RKO (cell line): ENCODE measurements at regions not wholly inside any gene's neighbourhood (a gene's known extent, or its start where the extent isn't known, plus 50 kb on each side); places are given as distances from the start of the nearest gene placed in this dataset.

Experiments used
- DNase-seq: peaks from one replicate; pipeline ENCODE4 v3.0.0-alpha.2; 2016; ENCODE audit warnings: low spot score

DNA sequence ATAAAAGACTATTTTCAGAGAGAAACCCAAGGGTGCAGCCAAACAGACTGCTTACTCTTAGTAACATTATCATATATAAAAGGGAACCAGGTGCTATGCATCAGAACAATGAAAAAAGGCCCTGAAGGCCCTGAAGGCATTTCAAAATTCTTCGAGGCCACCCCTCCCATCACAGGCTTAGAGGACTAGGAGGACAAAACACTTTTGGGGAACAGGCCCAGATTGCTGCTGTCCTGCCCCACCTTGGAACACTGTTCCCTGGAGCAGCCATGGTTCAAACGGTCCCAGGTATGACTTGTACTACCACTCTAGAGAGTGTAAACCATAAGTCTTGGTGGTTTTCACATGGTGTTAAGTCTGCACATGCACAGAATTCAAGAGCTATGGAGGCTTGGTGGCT lies 2183.1 kb upstream of the CELF4 start:
- DNase-seq = no peak

DNA sequence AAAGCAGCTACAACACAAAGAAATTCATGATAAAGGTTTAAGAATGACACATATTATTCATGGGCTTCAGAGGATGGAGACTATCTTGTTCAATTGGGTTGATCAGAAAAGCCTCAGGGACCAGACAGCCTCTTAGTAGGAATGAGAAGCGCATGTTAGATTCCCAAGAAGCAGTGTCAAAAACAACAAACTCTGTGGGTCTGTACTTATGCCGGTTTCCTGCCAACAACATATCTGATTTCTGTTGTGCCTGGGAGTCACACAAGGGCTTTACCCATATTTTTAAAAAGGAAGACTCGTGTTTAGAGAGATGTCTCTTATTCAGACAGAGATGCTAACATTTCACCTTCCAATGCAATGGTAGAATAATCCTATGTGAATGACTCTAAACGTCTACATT lies 2180.6 kb upstream of the CELF4 start:
- no peak for DNase-seq

DNA sequence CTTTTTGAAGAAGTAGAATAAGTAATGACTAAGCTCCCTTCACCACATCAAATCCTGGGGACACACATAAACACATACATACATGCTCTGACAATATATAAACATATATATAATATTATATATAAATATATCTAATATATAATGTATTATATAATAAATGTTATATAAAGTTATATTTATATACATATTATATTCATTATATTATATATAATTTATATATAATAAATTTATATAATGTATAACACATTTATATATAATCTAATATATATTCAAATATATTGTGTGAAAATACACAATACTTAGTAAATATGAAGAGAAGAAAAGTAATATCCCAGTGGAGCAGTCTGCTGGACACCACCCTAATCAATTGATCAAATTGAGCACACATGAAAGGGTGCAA lies 2177.9 kb upstream of the CELF4 start:
- DNase-seq = no peak

GRCh38 chr18:39741755-39742466 lies 2176.3 kb upstream of the CELF4 start:
- DNase-seq = no peak

DNA sequence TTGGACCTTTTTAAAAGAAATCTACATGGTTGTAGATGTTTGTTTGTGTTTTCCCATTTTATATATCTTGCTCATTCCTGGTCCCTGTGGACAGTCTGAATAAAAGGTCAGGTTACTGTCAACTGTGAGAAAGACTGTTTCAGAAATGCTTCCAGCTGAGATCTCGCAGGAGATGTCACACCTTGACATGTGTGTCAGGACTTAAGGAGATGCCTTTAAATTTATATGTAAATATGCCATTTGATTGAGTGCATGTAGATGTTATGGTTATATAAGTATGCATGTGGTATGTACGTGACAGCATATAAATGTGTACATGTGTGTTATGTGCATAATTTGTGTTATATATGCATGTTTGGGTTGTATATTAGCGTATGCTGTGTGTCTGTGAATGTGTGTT lies 2172.3 kb upstream of the CELF4 start:
- DNase-seq = no peak

DNA sequence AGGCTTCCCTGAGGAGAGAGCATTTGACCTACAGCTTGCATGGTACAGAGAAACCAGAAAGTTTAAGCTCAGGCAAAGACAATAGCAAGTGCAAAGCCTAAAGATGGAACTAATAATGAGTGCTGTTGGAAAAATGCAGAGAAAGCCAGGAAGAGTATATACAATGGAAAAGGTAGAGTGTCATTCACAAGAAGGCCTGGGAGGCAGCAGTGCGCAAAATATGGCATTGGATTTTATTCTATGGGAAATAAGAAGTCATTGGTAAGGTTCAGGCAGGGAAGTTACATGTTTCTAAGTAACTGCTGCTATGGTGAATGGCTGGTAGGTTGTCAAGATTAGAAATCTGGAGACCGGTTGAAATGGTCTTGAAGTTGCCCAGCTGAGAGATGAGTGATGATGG lies 2167.3 kb upstream of the CELF4 start:
- DNase-seq = peak; percentile 19

DNA sequence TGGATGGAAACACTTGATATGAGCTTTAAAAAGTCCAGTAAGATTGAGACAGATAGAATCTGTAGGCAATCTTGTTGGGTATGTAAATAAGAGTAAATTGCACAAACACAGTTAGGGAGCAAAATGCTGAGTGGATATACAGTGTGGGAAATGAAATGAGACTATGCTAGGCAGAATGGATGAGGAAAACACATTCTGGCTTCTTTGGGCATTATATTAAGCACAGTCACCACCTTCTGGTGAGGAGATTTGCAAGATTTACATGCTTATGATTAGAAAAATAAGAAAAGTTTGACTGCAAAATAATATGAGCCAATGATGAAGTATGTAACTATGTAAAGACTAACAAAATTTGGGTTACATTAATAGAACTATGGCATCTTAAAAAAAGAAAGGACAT lies 2165.0 kb upstream of the CELF4 start:
- no peak for DNase-seq

DNA sequence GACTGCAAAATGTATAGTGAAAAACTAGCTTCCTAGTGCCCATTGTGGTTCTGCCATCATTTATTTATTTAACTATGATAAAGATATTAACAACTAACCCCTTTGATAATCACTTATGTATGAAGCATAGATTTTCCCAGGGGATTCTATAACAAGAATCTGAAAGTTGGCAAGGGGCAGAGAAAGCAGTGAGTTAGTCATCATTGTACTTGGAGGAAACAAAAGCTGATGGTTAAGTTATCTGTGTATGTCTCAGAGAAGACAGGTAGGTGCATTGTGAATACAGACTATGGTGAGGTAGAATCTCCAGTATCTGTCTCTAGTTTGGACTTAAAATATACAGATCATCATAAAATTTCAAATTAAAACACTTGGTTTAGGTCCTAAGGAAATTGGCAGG lies 2159.1 kb upstream of the CELF4 start:
- no peak for DNase-seq

GRCh38 chr18:39721712-39722111 lies 2156.1 kb upstream of the CELF4 start:
- DNase-seq = no peak

DNA sequence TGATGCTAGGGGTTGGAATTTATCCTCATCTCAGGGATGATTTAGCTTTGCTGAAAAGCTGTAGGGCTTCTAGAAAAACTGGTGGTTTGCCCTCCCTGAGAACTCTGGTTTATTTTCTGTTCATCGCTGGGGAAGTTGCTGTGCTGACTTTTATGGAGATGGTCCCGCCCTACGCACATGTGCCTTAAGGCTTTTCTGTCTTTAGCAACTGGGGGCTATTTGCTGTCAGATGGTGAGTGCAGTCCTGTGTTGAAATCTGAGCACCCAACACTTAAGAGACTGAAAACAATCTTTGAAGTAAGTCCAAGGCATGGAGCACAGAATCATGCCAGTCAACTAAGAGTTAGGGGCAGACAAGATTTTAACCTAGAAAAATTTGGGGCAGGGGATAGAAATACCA lies 2148.4 kb upstream of the CELF4 start:
- no peak for DNase-seq

DNA sequence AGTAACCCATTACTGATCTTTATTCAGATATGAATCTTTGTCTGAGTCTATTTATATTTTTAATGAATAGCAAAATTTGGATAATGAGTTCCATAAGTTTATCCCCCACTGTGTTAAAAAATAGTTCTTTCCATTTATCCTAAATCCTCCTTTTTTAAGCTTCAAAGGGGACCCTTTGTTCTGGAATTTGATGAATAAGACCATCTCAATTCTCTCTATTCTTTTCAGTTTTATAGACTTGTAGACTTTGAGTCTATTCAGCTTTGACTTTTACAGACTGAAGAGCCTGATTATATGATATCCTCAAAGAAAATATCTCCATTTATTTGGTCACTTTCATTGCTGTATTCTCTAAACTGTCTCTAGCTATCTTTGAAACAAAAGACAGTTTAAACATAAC lies 2146.1 kb upstream of the CELF4 start:
- no peak for DNase-seq

GRCh38 chr18:39705362-39705761 lies 2139.8 kb upstream of the CELF4 start:
- no peak for DNase-seq

- no peak for DNase-seq
Observed at GRCh38 chr18:39702888-39703287, 2137.3 kb upstream of the CELF4 start.

DNA sequence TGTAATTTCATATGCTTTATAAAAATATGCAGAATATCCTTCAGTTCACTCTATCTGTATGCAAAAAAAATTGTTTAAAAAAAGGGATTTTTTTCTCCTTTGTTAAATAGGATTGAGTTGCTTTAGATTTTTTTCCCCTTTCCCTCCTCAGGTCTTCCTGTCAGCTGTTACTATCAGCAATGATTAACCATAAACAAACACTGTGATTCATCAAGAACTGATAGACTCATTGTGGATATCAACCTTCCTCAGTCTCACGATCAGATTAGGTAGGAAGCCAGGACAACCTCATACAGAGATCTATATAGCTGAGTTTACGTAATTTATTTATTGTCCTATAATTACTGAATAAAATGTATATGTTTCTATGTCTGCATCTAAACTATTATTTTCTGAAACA lies 2136.2 kb upstream of the CELF4 start:
- DNase-seq = peak; percentile 54

DNA sequence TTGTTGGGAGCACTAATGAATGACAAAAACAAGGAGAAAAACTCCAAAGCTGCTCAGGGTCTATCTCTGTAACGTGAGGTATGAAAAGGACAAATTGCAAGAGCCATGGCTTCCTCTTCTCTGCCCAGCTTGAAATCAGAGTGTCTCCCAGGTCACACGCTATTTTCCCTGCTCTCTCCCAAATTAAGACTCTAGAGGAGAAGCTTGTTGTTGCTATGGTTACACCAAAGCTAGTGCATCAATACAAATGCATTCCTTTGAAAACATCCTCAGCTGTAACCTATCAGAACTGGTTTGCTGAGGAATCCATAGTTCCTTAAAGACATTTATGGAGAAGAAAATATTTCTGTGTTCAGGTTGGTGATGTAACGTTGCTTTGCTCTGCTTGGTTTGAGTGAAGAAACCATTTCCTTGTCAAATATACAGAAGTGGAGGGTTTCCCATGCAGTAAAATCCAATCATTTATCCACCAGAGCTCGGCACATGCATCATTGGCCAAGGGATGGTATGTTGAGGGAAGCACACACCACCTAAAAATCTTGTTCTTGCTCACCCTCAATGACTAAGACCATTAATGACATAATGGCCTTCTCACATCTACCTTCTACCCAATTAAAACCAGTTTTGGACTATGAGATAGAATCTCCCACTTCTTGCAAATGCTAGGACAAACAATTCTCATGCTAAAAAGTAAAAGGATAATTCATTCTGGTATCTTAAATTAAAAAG lies 2135.6 kb upstream of the CELF4 start:
- peak; percentile 26 for DNase-seq

DNA sequence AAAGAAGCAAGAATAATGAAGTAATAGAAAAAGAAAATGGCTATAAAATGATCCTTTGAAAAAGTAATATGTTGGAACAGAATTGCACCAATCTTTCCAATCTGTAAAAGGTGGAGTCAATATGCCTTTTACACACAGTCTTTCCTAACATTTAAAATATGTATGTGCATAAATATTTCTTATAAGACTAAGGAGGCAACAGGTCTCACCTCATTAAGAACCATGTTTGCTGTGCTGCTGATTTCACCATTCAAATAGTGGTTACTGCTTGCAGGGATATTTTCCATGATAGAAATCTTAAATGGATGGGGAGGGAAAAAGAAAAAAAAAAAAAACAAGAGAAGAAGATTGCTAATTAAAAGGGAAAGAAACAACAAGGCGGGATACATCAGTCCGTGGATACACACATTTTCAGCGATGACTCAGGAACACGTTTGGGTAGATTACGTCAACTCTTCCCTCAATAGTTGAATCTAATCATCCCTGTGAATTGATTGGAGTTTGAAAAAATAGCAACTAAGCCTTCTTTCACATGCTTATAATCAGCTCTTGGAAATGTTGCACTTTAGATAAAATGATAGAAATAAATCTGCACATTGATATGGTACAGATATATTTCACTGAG lies 2133.9 kb upstream of the CELF4 start:
- DNase-seq = no peak

DNA sequence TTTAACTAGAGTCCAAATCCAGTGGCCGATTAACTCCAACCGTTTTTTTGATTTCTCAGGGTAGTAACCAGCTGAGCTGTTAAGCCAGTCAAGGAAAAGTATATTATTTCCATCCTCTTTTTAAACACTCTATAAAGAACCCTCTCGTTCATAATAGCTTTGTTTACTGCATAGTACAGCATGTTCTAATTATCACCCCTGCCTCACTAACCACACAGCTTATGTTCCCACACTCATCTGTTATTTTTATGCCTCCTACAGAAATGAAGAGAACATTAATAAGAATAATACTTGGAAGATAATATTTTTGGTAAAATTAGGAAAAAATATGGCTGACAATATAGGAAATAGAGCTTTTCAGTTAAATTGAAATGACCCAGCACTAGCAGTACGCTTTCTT lies 2132.8 kb upstream of the CELF4 start:
- DNase-seq = no peak

DNA sequence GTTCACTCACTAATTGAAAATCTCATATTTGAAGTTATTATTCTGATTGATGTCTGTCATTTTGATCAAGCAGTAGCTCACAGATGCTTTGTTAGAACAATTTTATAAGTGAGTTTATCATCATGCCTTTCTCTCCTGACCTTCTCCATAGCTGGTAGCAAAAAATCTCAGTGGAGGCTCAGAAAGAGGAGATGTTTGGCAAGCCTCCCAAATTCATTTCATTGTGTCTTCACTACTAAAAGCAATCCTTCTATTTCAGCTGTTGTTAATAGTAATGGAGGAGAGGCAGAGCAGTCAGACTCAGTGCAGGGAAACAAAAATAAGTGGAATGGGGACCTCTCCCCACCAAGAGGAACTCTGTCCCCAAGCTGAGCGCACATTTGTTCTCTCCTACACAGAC lies 2127.8 kb upstream of the CELF4 start:
- no peak for DNase-seq

DNA sequence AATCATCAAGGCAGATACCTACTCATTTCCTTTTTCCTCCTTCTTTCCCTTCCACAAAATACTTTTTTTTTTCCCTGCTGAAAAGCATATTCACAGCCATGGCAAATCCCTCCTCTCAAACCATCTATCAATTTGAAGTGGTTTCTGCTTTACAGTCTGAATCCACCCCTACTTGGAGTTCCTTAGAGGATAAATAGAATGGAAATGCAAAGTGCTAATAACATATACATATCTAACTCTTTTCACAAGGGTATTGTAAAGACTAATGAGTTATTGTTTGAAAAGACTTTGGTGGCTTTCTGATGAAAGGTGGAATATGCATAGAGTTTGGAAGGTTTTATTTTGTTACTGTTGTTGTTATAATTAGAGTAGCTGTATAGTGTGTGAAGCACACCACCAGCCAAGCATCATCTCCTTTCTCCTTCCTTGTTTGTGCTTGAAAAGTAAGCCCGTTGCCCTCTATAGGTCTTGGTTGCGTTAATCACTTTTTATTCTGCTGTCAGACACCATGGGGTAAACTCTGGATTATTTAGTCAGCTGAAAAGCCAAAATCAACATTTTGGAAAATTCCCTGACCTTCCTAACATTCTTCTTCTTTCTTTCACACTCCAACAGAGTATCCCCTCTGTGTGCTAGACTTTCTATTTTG lies 2126.9 kb upstream of the CELF4 start:
- DNase-seq = no peak

GRCh38 chr18:39685303-39685902 lies 2119.8 kb upstream of the CELF4 start:
- no peak for DNase-seq

GRCh38 chr18:39681061-39681460 lies 2115.5 kb upstream of the CELF4 start:
- no peak for DNase-seq

GRCh38 chr18:39675906-39676305 lies 2110.3 kb upstream of the CELF4 start:
- DNase-seq = no peak

GRCh38 chr18:39675368-39675767 lies 2109.8 kb upstream of the CELF4 start:
- peak; percentile 12 for DNase-seq
